Endothelial cell (in vitro differentiated cells): ENCODE measurements at regions not wholly inside any gene's neighbourhood (a gene's known extent, or its start where the extent isn't known, plus 50 kb on each side); places are given as distances from the start of the nearest gene placed in this dataset.

Experiments used
- DNase-seq: peaks from one replicate; pipeline ENCODE4 v3.0.0; 2021; ENCODE audit warnings: low spot score
- H3K27ac Mint-ChIP-seq: one replicate; pipeline ENCODE4 v1.8.0; 2021; ENCODE audit warnings: mixed read lengths, inconsistent platforms; ENCODE audit not compliant: unreplicated experiment
- H3K27me3 Mint-ChIP-seq: one replicate; pipeline ENCODE4 v1.8.0; 2021; ENCODE audit warnings: mild to moderate bottlenecking, moderate library complexity, mixed read lengths, inconsistent platforms; ENCODE audit not compliant: unreplicated experiment
- H3K36me3 Mint-ChIP-seq: one replicate; pipeline ENCODE4 v1.8.0; 2021; ENCODE audit warnings: mild to moderate bottlenecking, low read depth, mixed read lengths, inconsistent platforms; ENCODE audit not compliant: unreplicated experiment
- H3K4me1 Mint-ChIP-seq: one replicate; pipeline ENCODE4 v1.8.0; 2021; ENCODE audit warnings: mild to moderate bottlenecking, mixed read lengths, inconsistent platforms; ENCODE audit not compliant: unreplicated experiment
- H3K4me3 Mint-ChIP-seq: one replicate; pipeline ENCODE4 v1.8.0; 2021; ENCODE audit warnings: mild to moderate bottlenecking, mixed read lengths, inconsistent platforms; ENCODE audit not compliant: unreplicated experiment
- H3K9me3 Mint-ChIP-seq: one replicate; pipeline ENCODE4 v1.8.0; 2021; ENCODE audit warnings: mixed read lengths, inconsistent platforms; ENCODE audit not compliant: unreplicated experiment
- CTCF ChIP-seq: fragments of 200-600 bp; sonication (generic); IDR thresholded peaks from one replicate; pipeline ENCODE4 v1.5.0; 2021; ENCODE audit warnings: antibody characterized with exemption; ENCODE audit not compliant: unreplicated experiment

DNA sequence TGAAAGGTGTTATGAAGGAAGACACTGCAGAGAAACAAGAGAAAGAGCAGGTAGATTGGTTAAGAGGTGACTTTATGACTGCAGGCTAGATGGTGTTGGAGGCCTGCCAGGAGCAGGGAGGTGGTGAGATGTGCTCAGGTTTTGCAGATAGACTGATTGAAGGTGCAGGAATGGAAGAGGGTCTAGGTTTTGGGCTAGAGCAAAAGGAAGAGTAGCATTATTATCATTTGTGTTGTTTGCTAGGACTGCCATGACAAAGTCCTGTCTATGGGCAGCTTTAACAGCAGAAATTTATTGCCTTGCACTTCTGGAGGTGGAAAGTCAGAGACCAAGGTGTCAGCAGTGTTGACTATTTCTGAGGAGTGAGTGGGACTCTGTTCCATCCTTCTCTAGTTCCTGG lies 172.9 kb upstream of the SOX11 start:
- no peak overlapping the region for H3K4me3 Mint-ChIP-seq
- no peak for TF ChIP-seq CTCF
- H3K27ac Mint-ChIP-seq = no peak overlapping the region
- no peaks in the 10 kb centered on the region for H3K36me3 Mint-ChIP-seq
- H3K4me1 Mint-ChIP-seq = no peaks in the 10 kb centered on the region
- H3K9me3 Mint-ChIP-seq = no peaks in the 10 kb centered on the region
- DNase-seq = no peak
- no peaks in the 10 kb centered on the region for H3K27me3 Mint-ChIP-seq

- DNase-seq = no peak
- H3K4me3 Mint-ChIP-seq = no peak overlapping the region
These were observed 171.7 kb upstream of the SOX11 start for GRCh38 chr2:5520463-5520972.

DNA sequence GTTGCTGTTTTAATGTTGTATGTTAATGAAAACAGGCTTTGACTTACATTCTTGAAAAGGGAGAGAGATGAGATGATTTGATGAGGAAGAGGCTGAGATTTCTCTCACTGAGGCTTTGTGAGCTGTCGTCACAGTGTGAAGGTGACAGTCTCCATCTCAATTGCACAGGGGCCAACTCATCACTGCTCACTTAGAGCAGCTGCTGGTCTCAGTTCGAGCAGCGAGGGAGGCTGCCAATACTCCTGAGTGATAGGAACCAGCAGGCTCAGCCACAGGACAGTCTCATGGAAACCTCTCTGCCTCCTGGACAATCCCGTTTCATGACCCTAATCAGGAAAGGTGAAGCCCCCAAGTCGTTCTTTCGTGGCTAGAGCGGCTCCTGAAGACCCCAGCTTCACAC lies 170.7 kb upstream of the SOX11 start:
- DNase-seq = no peak
- no peaks in the 10 kb centered on the region for H3K9me3 Mint-ChIP-seq
- H3K27ac Mint-ChIP-seq = no peak overlapping the region
- H3K36me3 Mint-ChIP-seq = no peaks in the 10 kb centered on the region
- H3K4me3 Mint-ChIP-seq = no peak overlapping the region
- no peaks in the 10 kb centered on the region for H3K4me1 Mint-ChIP-seq
- TF ChIP-seq CTCF = no peak
- H3K27me3 Mint-ChIP-seq = no peaks in the 10 kb centered on the region

More at GRCh38 chr2:5520463-5520972, 171.7 kb upstream of the SOX11 start:
- H3K9me3 Mint-ChIP-seq = no peaks in the 10 kb centered on the region
- H3K27ac Mint-ChIP-seq = no peak overlapping the region
- no peaks in the 10 kb centered on the region for H3K27me3 Mint-ChIP-seq
- H3K36me3 Mint-ChIP-seq = no peaks in the 10 kb centered on the region
- TF ChIP-seq CTCF = no peak
- H3K4me1 Mint-ChIP-seq = no peaks in the 10 kb centered on the region

DNA sequence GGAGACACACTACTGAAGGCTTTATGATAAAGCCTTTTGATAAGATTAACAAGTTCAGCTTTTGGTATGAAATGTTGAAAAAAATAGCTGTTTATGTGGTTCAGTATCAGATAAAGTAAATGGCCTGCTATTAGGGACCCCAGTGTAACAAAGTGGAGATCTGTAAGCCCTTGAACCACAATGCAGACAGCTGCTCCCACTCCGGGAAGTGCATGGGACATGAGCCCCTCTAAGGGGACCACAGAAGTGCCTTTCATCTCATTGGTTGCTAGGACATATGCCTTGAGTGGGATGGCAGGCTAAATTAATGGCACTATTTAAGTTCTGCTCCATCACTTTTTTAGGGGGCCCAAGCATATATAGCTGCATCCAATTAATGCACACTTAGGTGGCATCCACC lies 167.6 kb upstream of the SOX11 start:
- H3K4me1 Mint-ChIP-seq = no peaks in the 10 kb centered on the region
- no peaks in the 10 kb centered on the region for H3K27me3 Mint-ChIP-seq
- no peak overlapping the region for H3K27ac Mint-ChIP-seq
- H3K36me3 Mint-ChIP-seq = no peaks in the 10 kb centered on the region
- H3K9me3 Mint-ChIP-seq = no peaks in the 10 kb centered on the region
- H3K4me3 Mint-ChIP-seq = no peak overlapping the region
- no peak for DNase-seq
- no peak for TF ChIP-seq CTCF

GRCh38 chr2:5528706-5529105 lies 163.5 kb upstream of the SOX11 start:
- H3K4me1 Mint-ChIP-seq = no peaks in the 10 kb centered on the region
- no peaks in the 10 kb centered on the region for H3K36me3 Mint-ChIP-seq
- no peak overlapping the region for H3K4me3 Mint-ChIP-seq
- H3K9me3 Mint-ChIP-seq = no peaks in the 10 kb centered on the region
- H3K27me3 Mint-ChIP-seq = no peaks in the 10 kb centered on the region
- TF ChIP-seq CTCF = no peak
- DNase-seq = no peak
- H3K27ac Mint-ChIP-seq = no peak overlapping the region
